Right ventricle myocardium superior (tissue), 1 donor: ENCODE measurements at regions not wholly inside any gene's neighbourhood (a gene's known extent, or its start where the extent isn't known, plus 50 kb on each side); places are given as distances from the start of the nearest gene placed in this dataset.

Experiments used
- ATAC-seq: fragments of 200-7000 bp; cut with Tn5 transposase; one replicate; pipeline ENCODE4 v1.9.1; 2020; ENCODE audit warnings: mild to moderate bottlenecking; ENCODE audit not compliant: poor library complexity
- DNase-seq: peaks from one replicate; pipeline ENCODE4 v3.0.0-alpha.2; 2020
- intact Hi-C: fragments of 100-400 bp; cut with DNase I; formaldehyde crosslinking; loops from one replicate; pipeline ENCODE4 v1.11.2; 2022
- donor health status: DM: no; HTN: yes; CAD: no; lungs with severe emphysema.

- ATAC-seq (no peak), DNase-seq (no peak)
- intact Hi-C loops = no loop called here
Measured at GRCh38 chr7:16083931-16084330, 337.4 kb downstream of the CRPPA start.

GRCh38 chr7:16080131-16080530, 341.2 kb downstream of the CRPPA start:
- DNase-seq (no peak), ATAC-seq (no peak)
- intact Hi-C loops = no loop called here

GRCh38 chr7:16079723-16080122, 341.6 kb downstream of the CRPPA start:
- ATAC-seq (no peak), DNase-seq (no peak)
- intact Hi-C loops = loop anchor here (5.0 to 10.0 kb wide), 2 partner anchors 488 to 755 kb away; no protein-coding TSS in a partner anchor

- peak; percentile 82 for ATAC-seq
- no peak for DNase-seq
- intact Hi-C loops = loop anchor here (5.0 to 10.0 kb wide), 2 partner anchors 489 to 754 kb away; no protein-coding TSS in a partner anchor
Measured at GRCh38 chr7:16078076-16078952, 343.0 kb downstream of the CRPPA start.

GRCh38 chr7:16071246-16071857, 350.0 kb downstream of the CRPPA start:
- ATAC-seq (peak; percentile 74), DNase-seq (no peak)
- intact Hi-C loops = loop anchor here (10.0 kb wide), 1 partner anchor 747 kb away; no protein-coding TSS in a partner anchor

GRCh38 chr7:16070806-16071205, 350.5 kb downstream of the CRPPA start:
- intact Hi-C loops = loop anchor here (10.0 kb wide), 1 partner anchor 746 kb away; no protein-coding TSS in a partner anchor
- DNase-seq (no peak), ATAC-seq (no peak)

- DNase-seq (no peak), ATAC-seq (no peak)
- intact Hi-C loops = loop anchor here (5.0 to 10.0 kb wide), 3 partner anchors 235 to 745 kb away; partner anchors contain the start of gene MEOX2
Measured at GRCh38 chr7:16069998-16070397, 351.3 kb downstream of the CRPPA start.

- ATAC-seq = no peak
- no peak for DNase-seq
- intact Hi-C loops = loop anchor here (5.0 to 10.0 kb wide), 2 partner anchors 233 to 381 kb away; partner anchors contain the start of gene MEOX2
Measured at GRCh38 chr7:16068183-16068582, 353.2 kb downstream of the CRPPA start.

GRCh38 chr7:16067711-16068110, 353.6 kb downstream of the CRPPA start:
- DNase-seq (no peak), ATAC-seq (peak; percentile 57)
- intact Hi-C loops = loop anchor here (5.0 to 10.0 kb wide), 2 partner anchors 233 to 380 kb away; partner anchors contain the start of gene MEOX2

- intact Hi-C loops = loop anchor here (5.0 to 10.0 kb wide), 2 partner anchors 232 to 380 kb away; partner anchors contain the start of gene MEOX2
- DNase-seq (no peak), ATAC-seq (peak; percentile 67)
Measured at GRCh38 chr7:16066805-16067459, 354.4 kb downstream of the CRPPA start.

- no peak for ATAC-seq
- no peak for DNase-seq
- intact Hi-C loops = loop anchor here (5.0 to 10.0 kb wide), 2 partner anchors 231 to 379 kb away; partner anchors contain the start of gene MEOX2
Measured at GRCh38 chr7:16065939-16066338, 355.4 kb downstream of the CRPPA start.

- intact Hi-C loops = loop anchor here (10.0 kb wide), 1 partner anchor 229 kb away; no protein-coding TSS in a partner anchor
- DNase-seq (no peak), ATAC-seq (peak; percentile 61)
Measured at GRCh38 chr7:16063716-16064675, 357.3 kb downstream of the CRPPA start.

- DNase-seq = no peak
- peak; percentile 58 for ATAC-seq
- intact Hi-C loops = loop anchor here (10.0 kb wide), 1 partner anchor 228 kb away; no protein-coding TSS in a partner anchor
Measured at GRCh38 chr7:16063221-16063620, 358.1 kb downstream of the CRPPA start.

GRCh38 chr7:16062269-16062668, 359.1 kb downstream of the CRPPA start:
- intact Hi-C loops = loop anchor here (10.0 kb wide), 1 partner anchor 227 kb away; no protein-coding TSS in a partner anchor
- ATAC-seq (peak; percentile 61), DNase-seq (no peak)

- no peak for DNase-seq
- intact Hi-C loops = loop anchor here (10.0 kb wide), 1 partner anchor 227 kb away; no protein-coding TSS in a partner anchor
- no peak for ATAC-seq
Measured at GRCh38 chr7:16061630-16062029, 359.7 kb downstream of the CRPPA start.

GRCh38 chr7:16061011-16061410, 360.3 kb downstream of the CRPPA start:
- intact Hi-C loops = loop anchor here (10.0 kb wide), 1 partner anchor 226 kb away; no protein-coding TSS in a partner anchor
- no peak for DNase-seq
- ATAC-seq = no peak

- no peak for ATAC-seq
- intact Hi-C loops = loop anchor here (10.0 kb wide), 1 partner anchor 226 kb away; no protein-coding TSS in a partner anchor
- DNase-seq = no peak
Measured at GRCh38 chr7:16060502-16060901, 360.8 kb downstream of the CRPPA start.
